ENCODE measurements at regions not wholly inside any gene's neighbourhood (a gene's known extent, or its start where the extent isn't known, plus 50 kb on each side); places are given as distances from the start of the nearest gene placed in this dataset.

DNA sequence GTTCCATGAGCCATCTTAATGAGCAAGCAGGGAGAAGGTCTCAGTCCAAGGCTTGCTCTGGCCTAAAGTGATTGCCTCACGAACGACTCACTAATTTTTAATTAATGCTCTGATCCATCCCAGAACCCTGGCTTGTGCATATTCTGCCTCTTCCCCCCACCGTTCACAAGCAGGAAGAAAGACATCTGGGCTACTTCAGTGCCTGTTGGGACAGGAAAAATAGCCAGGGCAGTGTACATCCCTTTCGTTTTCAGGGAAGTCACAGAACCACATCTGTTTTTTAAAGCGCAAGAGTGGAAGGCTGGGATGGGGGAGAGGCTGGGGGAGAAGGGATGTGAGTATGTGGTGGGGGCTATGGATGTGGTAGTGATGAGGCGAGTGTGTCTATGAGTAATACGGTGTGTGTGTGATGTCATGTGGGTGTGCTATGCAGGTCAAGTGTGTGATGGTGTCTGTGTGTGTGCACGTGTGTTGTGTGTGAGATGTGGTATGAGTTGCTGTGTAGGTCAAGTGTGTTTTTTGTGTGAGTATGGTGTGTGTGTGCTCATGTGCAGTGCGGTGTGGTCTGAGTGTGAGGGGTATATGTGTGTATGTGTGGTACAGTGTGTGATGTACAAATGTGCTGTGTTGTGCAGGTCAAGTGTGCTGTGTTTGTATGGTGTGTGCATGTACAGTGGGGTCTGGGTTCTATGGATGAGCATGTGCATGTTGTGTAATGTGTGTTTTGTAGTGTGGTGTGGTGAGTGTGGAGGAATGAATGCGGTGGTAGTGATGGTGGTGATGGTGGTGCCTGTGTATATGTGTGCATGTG lies 64.9 kb upstream of the SYT6 start:
- peak in 4 of 8 donors; percentile 19 to 56 (median 47) for ATAC-seq
- TF ChIP-seq, protein P1, sequence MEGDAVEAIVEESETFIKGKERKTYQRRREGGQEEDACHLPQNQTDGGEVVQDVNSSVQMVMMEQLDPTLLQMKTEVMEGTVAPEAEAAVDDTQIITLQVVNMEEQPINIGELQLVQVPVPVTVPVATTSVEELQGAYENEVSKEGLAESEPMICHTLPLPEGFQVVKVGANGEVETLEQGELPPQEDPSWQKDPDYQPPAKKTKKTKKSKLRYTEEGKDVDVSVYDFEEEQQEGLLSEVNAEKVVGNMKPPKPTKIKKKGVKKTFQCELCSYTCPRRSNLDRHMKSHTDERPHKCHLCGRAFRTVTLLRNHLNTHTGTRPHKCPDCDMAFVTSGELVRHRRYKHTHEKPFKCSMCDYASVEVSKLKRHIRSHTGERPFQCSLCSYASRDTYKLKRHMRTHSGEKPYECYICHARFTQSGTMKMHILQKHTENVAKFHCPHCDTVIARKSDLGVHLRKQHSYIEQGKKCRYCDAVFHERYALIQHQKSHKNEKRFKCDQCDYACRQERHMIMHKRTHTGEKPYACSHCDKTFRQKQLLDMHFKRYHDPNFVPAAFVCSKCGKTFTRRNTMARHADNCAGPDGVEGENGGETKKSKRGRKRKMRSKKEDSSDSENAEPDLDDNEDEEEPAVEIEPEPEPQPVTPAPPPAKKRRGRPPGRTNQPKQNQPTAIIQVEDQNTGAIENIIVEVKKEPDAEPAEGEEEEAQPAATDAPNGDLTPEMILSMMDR (IDR thresholded peaks at IDR 0.05) = no peak
- 53 to 59% methylated on average over 10 of the region's 10 CpGs for WGBS, 2 donors

DNA sequence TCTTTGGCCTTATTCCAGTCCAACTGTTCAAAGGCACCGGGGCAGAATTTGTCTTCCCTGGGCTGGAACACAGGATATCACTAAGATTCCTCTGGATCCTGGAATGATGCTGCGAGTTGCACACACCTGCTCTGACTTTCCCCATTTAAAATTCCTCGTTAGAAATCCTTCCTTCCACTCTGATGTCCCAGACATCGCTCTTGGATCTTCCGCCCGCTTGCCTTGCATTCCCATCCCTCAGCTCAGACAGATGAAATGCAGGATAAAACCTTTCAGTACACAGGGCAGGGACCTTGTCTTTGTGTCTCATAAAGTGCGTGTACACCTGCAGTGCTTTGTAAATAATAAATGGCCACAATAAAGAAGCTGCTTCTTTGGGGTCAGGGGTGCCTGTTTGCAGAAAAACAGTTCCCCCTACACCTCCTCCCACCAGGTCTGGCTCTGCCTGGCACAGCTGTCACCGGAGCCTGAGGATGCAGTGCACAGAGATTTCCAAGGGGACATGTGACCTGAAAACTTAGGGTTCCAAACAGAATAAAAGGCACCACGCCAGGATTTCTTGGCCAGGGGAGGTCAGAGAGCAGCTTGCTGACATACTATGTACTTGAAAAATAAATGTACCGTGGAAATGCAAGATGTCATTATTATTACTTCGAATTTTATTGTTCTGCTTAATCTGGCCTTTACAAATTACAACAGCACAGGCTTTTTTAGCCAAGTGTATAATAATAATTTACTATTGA lies 62.9 kb upstream of the SYT6 start:
- H3K4me3 ChIP-seq = no peak overlapping the region
- WGBS, 2 donors = 75% methylated on average over 11 of the region's 11 CpGs
- H3K27me3 ChIP-seq = peaks cover 0 to 9% (median 0%) of the 10 kb centered on the region in 7 donors
- DNase-seq (no peak), ATAC-seq (no peak)
- TF ChIP-seq, protein P1 (IDR thresholded peaks at IDR 0.05) = no peak
- no peaks in the 10 kb centered on the region for H3K36me3 ChIP-seq
- intact Hi-C loops (cut with DNase I) = loop anchor here in 1 of 10 donors (5.0 kb wide), 1 partner anchor 239 kb away; the partner anchor contains the start of gene OLFML3
- H3K9me3 ChIP-seq = no peaks in the 10 kb centered on the region
- no peak overlapping the region for H3K27ac ChIP-seq
- H3K4me1 ChIP-seq = peaks cover 0 to 14% (median 0%) of the 10 kb centered on the region in 9 donors

More for the DNA sequence above, 64.9 kb upstream of the SYT6 start:
- Histone ChIP-seq H3K36me3 (no peaks in the 10 kb centered on the region), H3K9me3 (no peaks in the 10 kb centered on the region), H3K4me3 (peak overlapping the region in 6 of 10 donors; percentile 16 to 31 (median 22)), H3K27me3 (peaks cover 0 to 3% (median 0%) of the 10 kb centered on the region in 7 donors), H3K4me1 (peaks cover 0 to 14% (median 0%) of the 10 kb centered on the region in 9 donors), H3K27ac (peak overlapping the region in 2 of 10 donors; percentile 9 to 13)
- intact Hi-C loops (cut with DNase I) = loop anchor here in 1 of 10 donors (5.0 kb wide), 1 partner anchor 241 kb away; the partner anchor contains the start of gene OLFML3
- no peak for DNase-seq

DNA sequence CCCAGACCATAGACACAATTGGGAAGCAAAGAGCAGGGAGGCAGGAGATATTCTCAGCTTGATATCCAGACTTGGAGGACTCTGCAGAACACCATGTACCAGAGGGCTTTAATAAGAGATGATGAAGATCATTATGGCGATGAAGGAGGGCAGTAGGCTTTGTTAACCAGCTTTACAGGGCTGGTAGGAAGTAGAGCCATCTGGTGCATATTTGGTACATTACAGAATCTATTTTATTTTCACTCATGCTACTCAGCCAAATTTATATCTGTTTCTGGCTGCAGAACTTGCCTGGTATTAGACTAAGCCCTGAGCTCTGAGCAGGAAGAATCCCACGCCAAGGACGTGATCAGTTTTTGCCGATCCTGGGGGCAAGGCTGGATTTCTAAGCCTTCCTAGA lies 61.8 kb upstream of the SYT6 start:
- intact Hi-C loops (cut with DNase I) = loop anchor here in 1 of 10 donors (5.0 kb wide), 1 partner anchor 238 kb away; the partner anchor contains the start of gene OLFML3
- no peak for ATAC-seq

DNA sequence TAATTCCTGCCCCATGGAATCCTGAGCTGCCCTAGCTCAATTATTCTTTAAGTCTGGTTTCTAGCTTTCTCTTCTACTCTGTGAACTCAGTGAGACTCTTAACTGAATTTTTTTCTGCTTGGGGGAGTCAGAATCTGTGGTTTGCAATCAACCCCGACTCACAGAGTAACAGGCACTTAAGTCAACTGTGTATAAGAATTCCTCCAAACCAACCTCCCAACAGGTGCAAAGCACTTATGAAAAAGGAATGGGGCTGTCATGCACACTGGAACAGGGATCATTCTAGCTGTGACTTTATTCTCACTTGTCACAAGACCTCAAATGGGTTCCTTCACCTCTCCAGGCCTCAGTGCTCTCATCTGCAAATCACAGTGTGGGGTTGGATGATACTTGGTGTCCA lies 60.3 kb upstream of the SYT6 start:
- 90 to 95% methylated on average over 1 of the region's 1 CpG for WGBS, 2 donors
- TF ChIP-seq, protein P1 (IDR thresholded peaks at IDR 0.05) = no peak
- ATAC-seq (no peak), DNase-seq (no peak)
- Histone ChIP-seq H3K9me3 (no peaks in the 10 kb centered on the region), H3K4me1 (peaks cover 0 to 8% (median 0%) of the 10 kb centered on the region in 9 donors), H3K27me3 (peaks cover 0 to 20% (median 9%) of the 10 kb centered on the region in 7 donors), H3K36me3 (no peaks in the 10 kb centered on the region), H3K4me3 (no peak overlapping the region), H3K27ac (no peak overlapping the region)
- intact Hi-C loops (cut with DNase I) = no loop called here

More for the DNA sequence above, 61.8 kb upstream of the SYT6 start:
- Histone ChIP-seq H3K4me1 (peaks cover 0 to 14% (median 0%) of the 10 kb centered on the region in 9 donors), H3K9me3 (no peaks in the 10 kb centered on the region), H3K27ac (no peak overlapping the region), H3K4me3 (no peak overlapping the region), H3K27me3 (peaks cover 0 to 9% (median 0%) of the 10 kb centered on the region in 7 donors), H3K36me3 (no peaks in the 10 kb centered on the region)
- TF ChIP-seq, protein P1 (IDR thresholded peaks at IDR 0.05) = no peak
- WGBS, 2 donors = 69% methylated on average over 4 of the region's 4 CpGs
- no peak for DNase-seq
